Spleen (tissue), 11 donors: ENCODE measurements at regions not wholly inside any gene's neighbourhood (a gene's known extent, or its start where the extent isn't known, plus 50 kb on each side); places are given as distances from the start of the nearest gene placed in this dataset.

Source experiments
- DNase-seq: peaks from one replicate; pipeline ENCODE4 v3.0.0-alpha.2; 2020
- H3K27ac ChIP-seq, 8 donors: fragments of 200-600 bp; sonication (generic) in 7 of 8; 1 replicate in 4 of 8; 2 replicates in 4 of 8; pipeline versions ENCODE4 v1.5.0 to v1.8.0; 2016 to 2021; ENCODE audit warnings: inconsistent platforms in 4 of 8, mild to moderate bottlenecking in 4 of 8, moderate library complexity in 1 of 8
- H3K27me3 ChIP-seq, 7 donors: fragments of 200-600 bp; sonication (generic) in 6 of 7; replicated peaks in 1 of 7; 1 replicate in 4 of 7; 2 replicates in 3 of 7; pipeline versions ENCODE4 v1.5.0 to v1.8.0; 2016 to 2021; ENCODE audit warnings: inconsistent platforms in 3 of 7, mild to moderate bottlenecking in 1 of 7
- H3K36me3 ChIP-seq, 6 donors: fragments of 200-600 bp; sonication (generic) in 5 of 6; 1 replicate in 4 of 6; 2 replicates in 2 of 6; pipeline versions ENCODE4 v1.5.0 to v1.8.0; 2016 to 2021; ENCODE audit warnings: inconsistent platforms in 2 of 6
- H3K4me1 ChIP-seq, 6 donors: fragments of 200-600 bp; sonication (generic) in 5 of 6; 1 replicate in 3 of 6; 2 replicates in 3 of 6; pipeline versions ENCODE4 v1.5.0 to v1.8.0; 2016 to 2021; ENCODE audit warnings: inconsistent platforms in 3 of 6
- H3K4me3 ChIP-seq, 8 donors: fragments of 200-600 bp; sonication (generic) in 7 of 8; 1 replicate in 4 of 8; 2 replicates in 4 of 8; pipeline versions ENCODE4 v1.5.0 to v1.8.0; 2016 to 2021; ENCODE audit warnings: inconsistent platforms in 4 of 8, mild to moderate bottlenecking in 4 of 8, moderate library complexity in 2 of 8
- H3K9me3 ChIP-seq, 8 donors: fragments of 200-600 bp; sonication (generic) in 7 of 8; 1 replicate in 4 of 8; 2 replicates in 4 of 8; pipeline versions ENCODE4 v1.5.0 to v1.8.0; 2016 to 2021; ENCODE audit warnings: inconsistent platforms in 4 of 8
- CTCF ChIP-seq, 11 experiments: fragments of 200-600 bp in 7 of 11; fragments of 450-650 bp in 4 of 11; sonication (generic) in 4 of 11; IDR thresholded peaks in 8 of 11; conservative IDR thresholded peaks in 3 of 11; 1 replicate in 7 of 11; 2 replicates in 4 of 11; pipeline versions ENCODE4 v1.4.0 to v1.8.0; 2016 to 2021; ENCODE audit warnings: antibody characterized with exemption in 11 of 11, inconsistent platforms in 4 of 11, mild to moderate bottlenecking in 1 of 11
- POLR2A ChIP-seq, 3 donors: fragments of 450-650 bp; IDR thresholded peaks; one replicate each; pipeline ENCODE4 v1.5.1; 2017; ENCODE audit warnings: antibody characterized with exemption in 3 of 3, mild to moderate bottlenecking in 1 of 3
- POLR2AphosphoS5 ChIP-seq, 3 donors: sonication (generic); formaldehyde crosslinking; IDR thresholded peaks; one replicate each; pipeline ENCODE4 v1.5.1; 2017; ENCODE audit warnings: antibody characterized with exemption in 3 of 3
- WGBS, 5 donors: extraction: QIAGEN DNeasy Blood & Tissue Kit in 3 of 5; methylation state at CpG; one replicate each; pipeline versions ENCODE4 v1.1.5 to v1.1.7; 2013 to 2018; 5-methylcytosine and 5-hydroxymethylcytosine counted together
- intact Hi-C: fragments of 100-400 bp; cut with DNase I; formaldehyde crosslinking; loops from one replicate; pipeline ENCODE4 v1.15.0; 2023; ENCODE audit warnings: low total_unique reads
- donor health status: healthy with polysubstance abuse.
- donor health status: DM: no; HTN: no; CAD: no; lungs with moderate emphysema.
- donor health status: DM: no; HTN: no; CAD: no.
- donor health status: Bipolar disorder and iron deficiency.
- donor health status: healthy.
- donor health status: DM: no; HTN: no; CAD: no.
- donor health status: DM: yes; HTN: yes; CAD: no.

GRCh38 chr7:121744877-121745276 lies 128.1 kb upstream of the PTPRZ1 start:
- Histone ChIP-seq H3K9me3 (no peaks in the 10 kb centered on the region), H3K4me3 (no peak overlapping the region), H3K4me1 (no peaks in the 10 kb centered on the region), H3K36me3 (no peaks in the 10 kb centered on the region), H3K27ac (no peak overlapping the region), H3K27me3 (no peaks in the 10 kb centered on the region)
- DNase-seq: no peak
- no peak for TF ChIP-seq CTCF (IDR thresholded peaks at IDR 0.05 in 8 of 11, conservative IDR thresholded peaks at IDR 0.05 in 3 of 11)
- no peak for TF ChIP-seq POLR2A (IDR thresholded peaks at IDR 0.05)
- TF ChIP-seq POLR2AphosphoS5 (IDR thresholded peaks at IDR 0.05): no peak
- intact Hi-C loops: no loop called here
- 76 to 93% (median 83%) methylated on average over 2 of the region's 2 CpGs for WGBS, 5 donors

GRCh38 chr7:121744319-121744718 lies 128.6 kb upstream of the PTPRZ1 start:
- Histone ChIP-seq H3K9me3 (no peaks in the 10 kb centered on the region), H3K4me3 (no peak overlapping the region), H3K27ac (no peak overlapping the region), H3K36me3 (no peaks in the 10 kb centered on the region), H3K27me3 (no peaks in the 10 kb centered on the region), H3K4me1 (no peaks in the 10 kb centered on the region)
- intact Hi-C loops: no loop called here
- no peak for DNase-seq
- TF ChIP-seq POLR2AphosphoS5 (IDR thresholded peaks at IDR 0.05): no peak
- no peak for TF ChIP-seq POLR2A (IDR thresholded peaks at IDR 0.05)
- TF ChIP-seq CTCF (IDR thresholded peaks at IDR 0.05 in 8 of 11, conservative IDR thresholded peaks at IDR 0.05 in 3 of 11): no peak
- WGBS, 5 donors: 57 to 75% (median 63%) methylated on average over 3 of the region's 3 CpGs

- Histone ChIP-seq H3K27me3 (no peaks in the 10 kb centered on the region), H3K4me1 (no peaks in the 10 kb centered on the region), H3K9me3 (no peaks in the 10 kb centered on the region), H3K4me3 (no peak overlapping the region), H3K27ac (no peak overlapping the region), H3K36me3 (no peaks in the 10 kb centered on the region)
- intact Hi-C loops: no loop called here
- TF ChIP-seq CTCF (IDR thresholded peaks at IDR 0.05 in 8 of 11, conservative IDR thresholded peaks at IDR 0.05 in 3 of 11) (no peak), POLR2A (IDR thresholded peaks at IDR 0.05) (no peak), POLR2AphosphoS5 (IDR thresholded peaks at IDR 0.05) (no peak)
- no peak for DNase-seq
These were observed 131.1 kb upstream of the PTPRZ1 start for GRCh38 chr7:121741896-121742295.

- no peak for DNase-seq
- intact Hi-C loops: no loop called here
- no peak overlapping the region for H3K27ac ChIP-seq
- TF ChIP-seq CTCF (IDR thresholded peaks at IDR 0.05 in 8 of 11, conservative IDR thresholded peaks at IDR 0.05 in 3 of 11): no peak
- TF ChIP-seq POLR2AphosphoS5 (IDR thresholded peaks at IDR 0.05): no peak
- no peak for TF ChIP-seq POLR2A (IDR thresholded peaks at IDR 0.05)
- no peak overlapping the region for H3K4me3 ChIP-seq
- no peaks in the 10 kb centered on the region for H3K36me3 ChIP-seq
- H3K27me3 ChIP-seq: no peaks in the 10 kb centered on the region
- no peaks in the 10 kb centered on the region for H3K4me1 ChIP-seq
- no peaks in the 10 kb centered on the region for H3K9me3 ChIP-seq
- WGBS, 5 donors: 49 to 57% (median 53%) methylated on average over 3 of the region's 3 CpGs
These were observed 133.5 kb upstream of the PTPRZ1 start for GRCh38 chr7:121739465-121739864.
